ENCODE measurements at regions not wholly inside any gene's neighbourhood (a gene's known extent, or its start where the extent isn't known, plus 50 kb on each side); places are given as distances from the start of the nearest gene placed in this dataset.

DNA sequence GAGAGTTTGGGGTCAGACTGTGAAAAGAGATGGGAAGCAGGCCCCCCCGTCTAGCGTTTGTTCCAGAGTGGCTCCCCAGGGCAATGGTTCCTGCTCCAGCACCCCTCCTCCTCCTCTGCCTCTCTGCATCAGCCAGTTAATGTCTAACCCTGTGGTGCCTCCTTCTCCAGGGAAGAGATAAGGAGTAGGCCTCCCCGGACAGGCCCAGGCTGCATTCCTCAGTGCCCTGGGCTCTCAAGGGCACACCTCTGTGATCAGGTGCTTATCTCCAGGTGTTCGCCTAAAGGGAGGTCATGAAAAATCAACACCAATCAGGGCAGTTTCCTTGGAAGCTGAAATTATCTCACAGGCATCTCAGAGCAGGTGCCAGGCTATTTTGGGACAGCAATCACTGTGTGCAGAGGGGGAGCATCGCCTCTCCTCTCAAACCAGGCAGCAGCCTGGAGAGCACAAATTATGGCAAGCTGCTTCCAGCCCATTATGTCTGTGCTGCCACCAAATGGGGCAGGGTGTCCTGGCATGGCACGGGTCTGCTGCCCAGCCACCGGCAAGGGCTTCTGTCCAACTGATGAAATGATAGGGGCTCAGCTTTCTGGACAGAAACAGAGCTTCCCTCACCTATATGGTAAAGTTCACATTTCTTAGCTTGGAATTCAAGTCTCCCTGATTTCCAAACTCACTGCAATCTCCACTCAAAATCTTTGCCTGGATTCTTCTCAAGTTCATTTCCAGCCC, 255.8 kb upstream of the SLC14A2 start:
- TF ChIP-seq, protein P1, sequence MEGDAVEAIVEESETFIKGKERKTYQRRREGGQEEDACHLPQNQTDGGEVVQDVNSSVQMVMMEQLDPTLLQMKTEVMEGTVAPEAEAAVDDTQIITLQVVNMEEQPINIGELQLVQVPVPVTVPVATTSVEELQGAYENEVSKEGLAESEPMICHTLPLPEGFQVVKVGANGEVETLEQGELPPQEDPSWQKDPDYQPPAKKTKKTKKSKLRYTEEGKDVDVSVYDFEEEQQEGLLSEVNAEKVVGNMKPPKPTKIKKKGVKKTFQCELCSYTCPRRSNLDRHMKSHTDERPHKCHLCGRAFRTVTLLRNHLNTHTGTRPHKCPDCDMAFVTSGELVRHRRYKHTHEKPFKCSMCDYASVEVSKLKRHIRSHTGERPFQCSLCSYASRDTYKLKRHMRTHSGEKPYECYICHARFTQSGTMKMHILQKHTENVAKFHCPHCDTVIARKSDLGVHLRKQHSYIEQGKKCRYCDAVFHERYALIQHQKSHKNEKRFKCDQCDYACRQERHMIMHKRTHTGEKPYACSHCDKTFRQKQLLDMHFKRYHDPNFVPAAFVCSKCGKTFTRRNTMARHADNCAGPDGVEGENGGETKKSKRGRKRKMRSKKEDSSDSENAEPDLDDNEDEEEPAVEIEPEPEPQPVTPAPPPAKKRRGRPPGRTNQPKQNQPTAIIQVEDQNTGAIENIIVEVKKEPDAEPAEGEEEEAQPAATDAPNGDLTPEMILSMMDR (conservative IDR thresholded peaks at IDR 0.05; ENCODE audit: low read depth in 2 of 2) = no peak
- TF ChIP-seq POLR2AphosphoS5 (IDR thresholded peaks at IDR 0.05; ENCODE audit: low read depth) = no peak
- TF ChIP-seq, protein P2, sequence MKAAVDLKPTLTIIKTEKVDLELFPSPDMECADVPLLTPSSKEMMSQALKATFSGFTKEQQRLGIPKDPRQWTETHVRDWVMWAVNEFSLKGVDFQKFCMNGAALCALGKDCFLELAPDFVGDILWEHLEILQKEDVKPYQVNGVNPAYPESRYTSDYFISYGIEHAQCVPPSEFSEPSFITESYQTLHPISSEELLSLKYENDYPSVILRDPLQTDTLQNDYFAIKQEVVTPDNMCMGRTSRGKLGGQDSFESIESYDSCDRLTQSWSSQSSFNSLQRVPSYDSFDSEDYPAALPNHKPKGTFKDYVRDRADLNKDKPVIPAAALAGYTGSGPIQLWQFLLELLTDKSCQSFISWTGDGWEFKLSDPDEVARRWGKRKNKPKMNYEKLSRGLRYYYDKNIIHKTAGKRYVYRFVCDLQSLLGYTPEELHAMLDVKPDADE (IDR thresholded peaks at IDR 0.05) = no peak
- no peak for TF ChIP-seq JUNB (IDR thresholded peaks at IDR 0.05; ENCODE audit: unreplicated experiment)
- TF ChIP-seq EZH2phosphoT487 (IDR thresholded peaks at IDR 0.05; ENCODE audit: unreplicated experiment) = no peak
- TF ChIP-seq, protein P3, sequence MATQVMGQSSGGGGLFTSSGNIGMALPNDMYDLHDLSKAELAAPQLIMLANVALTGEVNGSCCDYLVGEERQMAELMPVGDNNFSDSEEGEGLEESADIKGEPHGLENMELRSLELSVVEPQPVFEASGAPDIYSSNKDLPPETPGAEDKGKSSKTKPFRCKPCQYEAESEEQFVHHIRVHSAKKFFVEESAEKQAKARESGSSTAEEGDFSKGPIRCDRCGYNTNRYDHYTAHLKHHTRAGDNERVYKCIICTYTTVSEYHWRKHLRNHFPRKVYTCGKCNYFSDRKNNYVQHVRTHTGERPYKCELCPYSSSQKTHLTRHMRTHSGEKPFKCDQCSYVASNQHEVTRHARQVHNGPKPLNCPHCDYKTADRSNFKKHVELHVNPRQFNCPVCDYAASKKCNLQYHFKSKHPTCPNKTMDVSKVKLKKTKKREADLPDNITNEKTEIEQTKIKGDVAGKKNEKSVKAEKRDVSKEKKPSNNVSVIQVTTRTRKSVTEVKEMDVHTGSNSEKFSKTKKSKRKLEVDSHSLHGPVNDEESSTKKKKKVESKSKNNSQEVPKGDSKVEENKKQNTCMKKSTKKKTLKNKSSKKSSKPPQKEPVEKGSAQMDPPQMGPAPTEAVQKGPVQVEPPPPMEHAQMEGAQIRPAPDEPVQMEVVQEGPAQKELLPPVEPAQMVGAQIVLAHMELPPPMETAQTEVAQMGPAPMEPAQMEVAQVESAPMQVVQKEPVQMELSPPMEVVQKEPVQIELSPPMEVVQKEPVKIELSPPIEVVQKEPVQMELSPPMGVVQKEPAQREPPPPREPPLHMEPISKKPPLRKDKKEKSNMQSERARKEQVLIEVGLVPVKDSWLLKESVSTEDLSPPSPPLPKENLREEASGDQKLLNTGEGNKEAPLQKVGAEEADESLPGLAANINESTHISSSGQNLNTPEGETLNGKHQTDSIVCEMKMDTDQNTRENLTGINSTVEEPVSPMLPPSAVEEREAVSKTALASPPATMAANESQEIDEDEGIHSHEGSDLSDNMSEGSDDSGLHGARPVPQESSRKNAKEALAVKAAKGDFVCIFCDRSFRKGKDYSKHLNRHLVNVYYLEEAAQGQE (IDR thresholded peaks at IDR 0.05; ENCODE audit: unreplicated experiment) = no peak
- TF ChIP-seq EZH2 (IDR thresholded peaks at IDR 0.05; ENCODE audit: low read depth, unreplicated experiment) = no peak
- no peak for TF ChIP-seq CREB1 (CRISPR knock-in tag; IDR thresholded peaks at IDR 0.05; ENCODE audit: low read depth)
